Left lung (tissue), 4 donors: ENCODE measurements at regions not wholly inside any gene's neighbourhood (a gene's known extent, or its start where the extent isn't known, plus 50 kb on each side); places are given as distances from the start of the nearest gene placed in this dataset.

ENCODE experiments used
- ATAC-seq: fragments of 200-7000 bp; cut with Tn5 transposase; one replicate; pipeline ENCODE4 v1.9.1; 2020; ENCODE audit warnings: moderate library complexity
- DNase-seq, 4 donors: peaks; one replicate each; pipeline ENCODE4 v3.0.0-alpha.2; 2013 to 2020
- H3K27ac ChIP-seq, 2 donors: fragments of 200-600 bp; sonication (generic) in 1 of 2; one replicate each; pipeline versions ENCODE4 v1.5.0 to v1.8.0; 2020 to 2021
- H3K27me3 ChIP-seq, 2 donors: fragments of 200-600 bp; sonication (generic) in 1 of 2; one replicate each; pipeline versions ENCODE4 v1.5.0 to v1.8.0; 2020 to 2021
- H3K36me3 ChIP-seq, 2 donors: fragments of 200-600 bp; sonication (generic) in 1 of 2; one replicate each; pipeline versions ENCODE4 v1.5.0 to v1.8.0; 2020 to 2021
- H3K4me1 ChIP-seq, 2 donors: fragments of 200-600 bp; one replicate each; pipeline ENCODE4 v1.8.0; 2021
- H3K4me3 ChIP-seq, 2 donors: fragments of 200-600 bp; sonication (generic) in 1 of 2; one replicate each; pipeline versions ENCODE4 v1.5.0 to v1.8.0; 2020 to 2021; ENCODE audit warnings: mild to moderate bottlenecking in 1 of 2
- H3K9me3 ChIP-seq, 2 donors: fragments of 200-600 bp; sonication (generic) in 1 of 2; one replicate each; pipeline versions ENCODE4 v1.5.0 to v1.8.0; 2020 to 2021
- intact Hi-C, 2 donors: fragments of 100-400 bp; cut with DNase I; formaldehyde crosslinking; loops; one replicate each; pipeline versions ENCODE4 v1.11.2 to v1.14.2; 2022
- TF ChIP-seq, protein P1 (sequence below), 2 donors: fragments of 200-600 bp; sonication (generic) in 1 of 2; IDR thresholded peaks; one replicate each; pipeline versions ENCODE4 v1.5.0 to v1.8.0; 2021; ENCODE audit warnings: antibody characterized with exemption in 2 of 2
- donor health status: DM: no; HTN: yes; CAD: no.
- donor health status: DM: no; HTN: no; CAD: no.

DNA sequence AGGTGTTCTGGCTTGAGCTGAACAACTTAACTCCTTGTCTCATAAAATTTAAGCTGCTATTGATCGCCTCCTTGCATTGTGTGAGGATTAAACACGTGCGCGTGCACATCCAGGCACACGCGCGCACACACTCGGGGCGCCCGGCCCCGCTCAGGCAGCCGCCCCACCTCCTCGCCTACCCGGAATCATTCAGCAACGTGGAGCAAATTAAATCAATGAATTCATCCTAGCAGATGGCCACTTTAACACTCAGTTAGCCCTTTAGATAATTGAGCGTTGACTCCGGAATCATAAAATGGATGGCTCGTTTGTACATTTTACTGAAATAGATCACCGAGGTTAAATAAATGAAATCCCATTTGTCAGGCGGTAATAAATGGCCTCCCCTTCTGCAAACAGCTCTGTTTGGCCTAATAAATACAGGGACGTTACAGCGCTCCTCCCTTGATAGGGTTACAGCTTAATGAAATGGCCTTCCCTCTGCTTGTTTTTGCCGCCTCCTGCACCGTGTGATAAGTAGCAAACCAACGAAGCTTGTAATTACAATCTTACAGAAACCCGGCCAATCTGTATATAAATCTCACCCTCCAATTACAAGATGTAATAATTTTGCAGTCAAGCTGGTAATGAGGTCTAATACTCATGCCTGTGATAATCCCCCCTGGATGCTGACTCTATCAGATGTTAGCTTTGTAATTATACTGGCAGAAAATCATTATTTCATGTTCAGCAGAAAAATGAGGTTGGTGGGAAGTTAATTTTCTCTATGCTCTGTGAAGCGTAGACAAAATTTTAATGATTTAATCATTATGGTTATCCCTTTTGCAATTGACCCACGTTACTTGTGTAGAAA, 229.7 kb upstream of the IRX4 start:
- Histone ChIP-seq H3K27me3 (no peaks in the 10 kb centered on the region), H3K4me3 (no peak overlapping the region), H3K36me3 (no peaks in the 10 kb centered on the region), H3K9me3 (no peaks in the 10 kb centered on the region), H3K4me1 (no peaks in the 10 kb centered on the region), H3K27ac (no peak overlapping the region)
- DNase-seq (no peak), ATAC-seq (no peak)
- TF ChIP-seq, protein P1, sequence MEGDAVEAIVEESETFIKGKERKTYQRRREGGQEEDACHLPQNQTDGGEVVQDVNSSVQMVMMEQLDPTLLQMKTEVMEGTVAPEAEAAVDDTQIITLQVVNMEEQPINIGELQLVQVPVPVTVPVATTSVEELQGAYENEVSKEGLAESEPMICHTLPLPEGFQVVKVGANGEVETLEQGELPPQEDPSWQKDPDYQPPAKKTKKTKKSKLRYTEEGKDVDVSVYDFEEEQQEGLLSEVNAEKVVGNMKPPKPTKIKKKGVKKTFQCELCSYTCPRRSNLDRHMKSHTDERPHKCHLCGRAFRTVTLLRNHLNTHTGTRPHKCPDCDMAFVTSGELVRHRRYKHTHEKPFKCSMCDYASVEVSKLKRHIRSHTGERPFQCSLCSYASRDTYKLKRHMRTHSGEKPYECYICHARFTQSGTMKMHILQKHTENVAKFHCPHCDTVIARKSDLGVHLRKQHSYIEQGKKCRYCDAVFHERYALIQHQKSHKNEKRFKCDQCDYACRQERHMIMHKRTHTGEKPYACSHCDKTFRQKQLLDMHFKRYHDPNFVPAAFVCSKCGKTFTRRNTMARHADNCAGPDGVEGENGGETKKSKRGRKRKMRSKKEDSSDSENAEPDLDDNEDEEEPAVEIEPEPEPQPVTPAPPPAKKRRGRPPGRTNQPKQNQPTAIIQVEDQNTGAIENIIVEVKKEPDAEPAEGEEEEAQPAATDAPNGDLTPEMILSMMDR (IDR thresholded peaks at IDR 0.05), result no peak
- intact Hi-C loops, result no loop called here

DNA sequence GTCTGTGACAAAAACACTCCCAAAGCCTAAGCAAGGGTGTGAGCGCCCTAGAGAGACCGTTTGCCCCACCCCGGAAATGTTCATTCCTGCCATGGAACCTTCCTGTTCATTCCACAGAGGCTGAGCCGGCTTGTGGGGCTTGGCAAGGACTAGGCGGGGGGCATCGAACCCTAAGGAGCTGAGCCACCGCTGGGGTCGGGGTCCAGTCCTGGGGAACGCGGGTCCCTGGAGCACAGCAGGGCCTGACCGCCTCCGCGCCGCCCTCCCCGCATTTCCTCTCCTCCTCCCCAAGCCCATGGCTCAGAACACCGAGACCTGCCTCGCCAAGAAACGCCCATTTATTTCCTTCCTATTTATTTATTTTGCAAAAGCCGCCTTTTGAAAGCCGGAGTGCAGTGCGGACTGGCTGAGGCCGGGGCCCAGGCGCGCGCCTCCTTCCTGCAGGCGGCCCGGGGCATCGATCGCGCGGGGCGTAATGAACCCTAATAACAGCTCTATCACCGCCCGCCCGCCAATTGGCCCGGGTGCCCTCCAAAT, 228.9 kb upstream of the IRX4 start:
- H3K27ac ChIP-seq, result no peak overlapping the region
- TF ChIP-seq, protein P1 (IDR thresholded peaks at IDR 0.05), result no peak
- no peak overlapping the region for H3K4me3 ChIP-seq
- intact Hi-C loops, result no loop called here
- DNase-seq, result no peak
- no peak for ATAC-seq
- no peaks in the 10 kb centered on the region for H3K4me1 ChIP-seq
- H3K36me3 ChIP-seq, result no peaks in the 10 kb centered on the region
- peaks cover 0 to under 1% of the 10 kb centered on the region in 2 donors for H3K9me3 ChIP-seq
- H3K27me3 ChIP-seq, result no peaks in the 10 kb centered on the region

GRCh38 chr5:2110934-2111462, 228.3 kb upstream of the IRX4 start:
- TF ChIP-seq, protein P1 (IDR thresholded peaks at IDR 0.05), result no peak
- intact Hi-C loops, result no loop called here
- ATAC-seq, result no peak

GRCh38 chr5:2110137-2110933, 227.6 kb upstream of the IRX4 start:
- H3K4me1 ChIP-seq, result no peaks in the 10 kb centered on the region
- no peaks in the 10 kb centered on the region for H3K27me3 ChIP-seq
- H3K9me3 ChIP-seq, result peaks cover 0 to 8% of the 10 kb centered on the region in 2 donors
- no peak for DNase-seq
- no peaks in the 10 kb centered on the region for H3K36me3 ChIP-seq
- no peak overlapping the region for H3K27ac ChIP-seq
- intact Hi-C loops, result no loop called here
- no peak overlapping the region for H3K4me3 ChIP-seq
- TF ChIP-seq, protein P1 (IDR thresholded peaks at IDR 0.05), result no peak
- ATAC-seq, result no peak

More at GRCh38 chr5:2110934-2111462, 228.3 kb upstream of the IRX4 start:
- no peak for DNase-seq
- no peaks in the 10 kb centered on the region for H3K27me3 ChIP-seq
- no peaks in the 10 kb centered on the region for H3K36me3 ChIP-seq
- H3K4me3 ChIP-seq, result no peak overlapping the region
- peaks cover 0 to 7% of the 10 kb centered on the region in 2 donors for H3K9me3 ChIP-seq
- H3K27ac ChIP-seq, result no peak overlapping the region
- H3K4me1 ChIP-seq, result no peaks in the 10 kb centered on the region

DNA sequence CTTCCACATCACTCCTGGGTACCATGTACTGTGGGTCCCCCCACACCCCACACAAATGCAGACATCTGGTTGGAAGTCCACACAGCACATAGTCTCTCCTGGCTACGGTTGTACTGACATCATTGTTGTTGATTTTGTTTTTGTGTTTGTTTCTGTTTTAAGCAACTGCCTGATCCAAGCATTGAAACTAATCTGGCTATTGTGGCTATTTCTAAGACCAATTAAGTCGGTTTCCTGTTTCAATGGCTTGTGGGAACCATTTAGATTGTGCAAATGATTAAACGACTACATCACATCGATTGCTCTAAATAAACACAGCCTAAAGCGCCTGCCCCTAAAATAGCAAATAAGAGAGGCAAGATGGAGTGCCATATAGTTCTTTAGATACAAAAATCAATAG, 226.8 kb upstream of the IRX4 start:
- ATAC-seq (no peak), DNase-seq (no peak)
- H3K36me3 ChIP-seq, result no peaks in the 10 kb centered on the region
- no peaks in the 10 kb centered on the region for H3K4me1 ChIP-seq
- H3K27me3 ChIP-seq, result no peaks in the 10 kb centered on the region
- H3K9me3 ChIP-seq, result peaks cover 0 to 8% of the 10 kb centered on the region in 2 donors
- TF ChIP-seq, protein P1 (IDR thresholded peaks at IDR 0.05), result no peak
- intact Hi-C loops, result no loop called here
- H3K4me3 ChIP-seq, result no peak overlapping the region
- no peak overlapping the region for H3K27ac ChIP-seq
